ENCODE measurements at regions not wholly inside any gene's neighbourhood (a gene's known extent, or its start where the extent isn't known, plus 50 kb on each side); places are given as distances from the start of the nearest gene placed in this dataset.

DNA sequence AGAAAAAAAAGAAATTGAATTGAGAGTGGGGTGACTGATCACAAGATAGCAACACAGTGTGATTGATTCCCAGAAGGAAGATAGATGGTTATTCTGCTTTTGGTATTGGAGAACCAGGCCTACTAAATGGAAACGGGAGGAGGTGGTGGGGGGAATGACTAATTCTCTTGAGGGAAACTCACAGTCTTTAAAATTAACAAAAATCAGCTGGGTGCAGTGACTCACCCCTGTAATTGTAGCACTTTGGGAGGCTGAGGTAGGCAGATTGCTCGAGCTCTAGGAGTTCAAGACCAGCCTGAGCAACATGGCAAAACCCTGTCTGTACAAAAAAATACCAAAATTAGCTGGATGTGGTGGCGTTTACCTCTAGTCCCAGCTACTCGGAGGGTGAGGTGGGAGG is 134.6 kb upstream of the PDE4B start:
- H3K36me3 Mint-ChIP-seq (ENCODE audit: insufficient read depth) = no peaks in the 10 kb centered on the region
- no peak for TF ChIP-seq CTCF (IDR thresholded peaks at IDR 0.05; ENCODE audit: unreplicated experiment)
- H3K4me3 Mint-ChIP-seq (ENCODE audit: low read depth) = no peak overlapping the region
- H3K4me1 Mint-ChIP-seq (ENCODE audit: low read depth) = no peaks in the 10 kb centered on the region
- H3K27me3 Mint-ChIP-seq = no peaks in the 10 kb centered on the region
- DNase-seq (ENCODE audit: low spot score, unreplicated experiment) = no peak
- H3K9me3 Mint-ChIP-seq (ENCODE audit: low read depth) = no peaks in the 10 kb centered on the region
- no peak overlapping the region for H3K27ac Mint-ChIP-seq

GRCh38 chr1:65668368-65668767 is 124.3 kb upstream of the PDE4B start:
- TF ChIP-seq CTCF (IDR thresholded peaks at IDR 0.05; ENCODE audit: unreplicated experiment) = no peak
- H3K27ac Mint-ChIP-seq = no peak overlapping the region

DNA sequence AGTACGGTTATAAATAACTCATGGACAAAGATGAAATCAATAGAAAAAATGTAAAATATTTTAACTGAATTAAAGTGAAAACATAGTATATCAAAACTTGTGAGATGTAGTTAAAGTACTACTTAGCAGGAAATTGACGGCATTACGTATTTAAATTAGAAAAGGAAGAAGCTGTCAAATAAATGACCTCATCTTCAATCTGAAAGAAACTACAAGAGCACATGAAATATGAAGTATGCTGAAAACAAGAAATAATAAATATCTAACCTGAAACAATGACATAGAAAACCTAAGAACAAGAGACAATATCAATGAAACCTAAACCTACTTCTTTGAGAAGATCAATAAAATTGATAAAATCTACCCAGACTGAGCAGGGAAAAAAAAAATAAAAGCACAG is 122.2 kb upstream of the PDE4B start:
- H3K27me3 Mint-ChIP-seq = no peaks in the 10 kb centered on the region
- H3K27ac Mint-ChIP-seq = no peak overlapping the region
- no peaks in the 10 kb centered on the region for H3K4me1 Mint-ChIP-seq (ENCODE audit: low read depth)
- DNase-seq (ENCODE audit: low spot score, unreplicated experiment) = no peak
- no peak for TF ChIP-seq CTCF (IDR thresholded peaks at IDR 0.05; ENCODE audit: unreplicated experiment)
- no peaks in the 10 kb centered on the region for H3K36me3 Mint-ChIP-seq (ENCODE audit: insufficient read depth)
- H3K9me3 Mint-ChIP-seq (ENCODE audit: low read depth) = peaks cover 22% of the 10 kb centered on the region
- no peak overlapping the region for H3K4me3 Mint-ChIP-seq (ENCODE audit: low read depth)

More at GRCh38 chr1:65668368-65668767, 124.3 kb upstream of the PDE4B start:
- Mint-ChIP-seq H3K9me3 (ENCODE audit: low read depth) (peaks cover 26% of the 10 kb centered on the region), H3K27me3 (no peaks in the 10 kb centered on the region), H3K36me3 (ENCODE audit: insufficient read depth) (no peaks in the 10 kb centered on the region), H3K4me3 (ENCODE audit: low read depth) (no peak overlapping the region), H3K4me1 (ENCODE audit: low read depth) (no peaks in the 10 kb centered on the region)
- no peak for DNase-seq (ENCODE audit: low spot score, unreplicated experiment)

GRCh38 chr1:65674522-65674921 is 118.2 kb upstream of the PDE4B start:
- Mint-ChIP-seq H3K27ac (no peak overlapping the region), H3K27me3 (no peaks in the 10 kb centered on the region), H3K36me3 (ENCODE audit: insufficient read depth) (no peaks in the 10 kb centered on the region), H3K4me1 (ENCODE audit: low read depth) (no peaks in the 10 kb centered on the region), H3K9me3 (ENCODE audit: low read depth) (peaks cover 11% of the 10 kb centered on the region), H3K4me3 (ENCODE audit: low read depth) (no peak overlapping the region)
- TF ChIP-seq CTCF (IDR thresholded peaks at IDR 0.05; ENCODE audit: unreplicated experiment) = no peak
- DNase-seq (ENCODE audit: low spot score, unreplicated experiment) = no peak

DNA sequence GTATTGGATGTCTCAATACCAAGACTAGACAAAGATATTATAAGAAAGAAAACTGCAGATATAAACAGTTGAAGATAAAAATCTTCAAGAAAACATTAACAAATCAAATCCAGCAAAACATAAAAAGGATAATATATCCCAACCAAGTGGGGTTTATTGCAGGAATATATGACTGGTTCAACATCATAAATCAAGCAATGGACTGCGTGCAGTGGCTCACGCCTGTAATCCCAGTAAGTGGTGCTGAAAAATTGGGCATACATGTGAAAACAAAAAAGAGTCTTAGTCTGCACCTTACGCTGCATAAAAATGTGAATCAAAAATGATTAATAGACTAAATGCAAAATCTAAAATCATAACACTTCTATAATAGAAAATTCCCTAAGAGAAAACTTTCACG is 112.9 kb upstream of the PDE4B start:
- H3K36me3 Mint-ChIP-seq (ENCODE audit: insufficient read depth) = no peaks in the 10 kb centered on the region
- no peaks in the 10 kb centered on the region for H3K27me3 Mint-ChIP-seq
- DNase-seq (ENCODE audit: low spot score, unreplicated experiment) = no peak
- H3K27ac Mint-ChIP-seq = no peak overlapping the region
- no peak for TF ChIP-seq CTCF (IDR thresholded peaks at IDR 0.05; ENCODE audit: unreplicated experiment)
- H3K4me3 Mint-ChIP-seq (ENCODE audit: low read depth) = no peak overlapping the region
- H3K9me3 Mint-ChIP-seq (ENCODE audit: low read depth) = peaks cover 6% of the 10 kb centered on the region
- H3K4me1 Mint-ChIP-seq (ENCODE audit: low read depth) = no peaks in the 10 kb centered on the region

All from progenitor cell of endocrine pancreas (in vitro differentiated cells).